ENCODE measurements at regions not wholly inside any gene's neighbourhood (a gene's known extent, or its start where the extent isn't known, plus 50 kb on each side); places are given as distances from the start of the nearest gene placed in this dataset.
"Not testable (repeated sequence)": the region's sequence is repeated elsewhere in the genome, so short reads cannot be mapped to it uniquely, and the experiment has no call there.

- H3K4me3 ChIP-seq (ENCODE audit: low read length) = no peak overlapping the region
- H3K27me3 ChIP-seq (ENCODE audit: insufficient read depth, low read length) = no peaks in the 10 kb centered on the region
- H3K9me3 ChIP-seq (ENCODE audit: low read depth, low read length) = no peaks in the 10 kb centered on the region
- no peaks in the 10 kb centered on the region for H3K4me1 ChIP-seq (ENCODE audit: insufficient read depth, low read length)
Observed at GRCh38 chr4:163694385-163694784, 199.9 kb downstream of the TMA16 start.

- Histone ChIP-seq H3K4me1 (ENCODE audit: insufficient read depth, low read length) (no peaks in the 10 kb centered on the region), H3K27me3 (ENCODE audit: insufficient read depth, low read length) (no peaks in the 10 kb centered on the region), H3K4me3 (ENCODE audit: low read length) (no peak overlapping the region), H3K9me3 (ENCODE audit: low read depth, low read length) (no peaks in the 10 kb centered on the region)
Observed at GRCh38 chr4:163697121-163697520, 202.6 kb downstream of the TMA16 start.

GRCh38 chr4:163700383-163700782 is 205.9 kb downstream of the TMA16 start:
- H3K27me3 ChIP-seq (ENCODE audit: insufficient read depth, low read length); H3K9me3 ChIP-seq (ENCODE audit: low read depth, low read length); H3K4me1 ChIP-seq (ENCODE audit: insufficient read depth, low read length); H3K4me3 ChIP-seq (ENCODE audit: low read length): not testable (repeated sequence)

- Histone ChIP-seq H3K4me1 (ENCODE audit: insufficient read depth, low read length) (no peaks in the 10 kb centered on the region), H3K9me3 (ENCODE audit: low read depth, low read length) (no peaks in the 10 kb centered on the region), H3K4me3 (ENCODE audit: low read length) (no peak overlapping the region), H3K27me3 (ENCODE audit: insufficient read depth, low read length) (peaks cover 3% of the 10 kb centered on the region)
Observed at GRCh38 chr4:163701916-163702315, 207.4 kb downstream of the TMA16 start.

GRCh38 chr4:163702736-163703135 is 208.2 kb downstream of the TMA16 start:
- no peak overlapping the region for H3K4me3 ChIP-seq (ENCODE audit: low read length)
- peaks cover 3% of the 10 kb centered on the region for H3K27me3 ChIP-seq (ENCODE audit: insufficient read depth, low read length)
- H3K4me1 ChIP-seq (ENCODE audit: insufficient read depth, low read length) = no peaks in the 10 kb centered on the region
- H3K9me3 ChIP-seq (ENCODE audit: low read depth, low read length) = no peaks in the 10 kb centered on the region

GRCh38 chr4:163703251-163703650 is 208.8 kb downstream of the TMA16 start:
- Histone ChIP-seq H3K4me3 (ENCODE audit: low read length) (no peak overlapping the region), H3K9me3 (ENCODE audit: low read depth, low read length) (no peaks in the 10 kb centered on the region), H3K4me1 (ENCODE audit: insufficient read depth, low read length) (no peaks in the 10 kb centered on the region)

GRCh38 chr4:163707873-163708272 is 213.4 kb downstream of the TMA16 start:
- Histone ChIP-seq H3K4me1 (ENCODE audit: insufficient read depth, low read length) (no peaks in the 10 kb centered on the region), H3K9me3 (ENCODE audit: low read depth, low read length) (no peaks in the 10 kb centered on the region), H3K4me3 (ENCODE audit: low read length) (no peak overlapping the region), H3K27me3 (ENCODE audit: insufficient read depth, low read length) (peaks cover 5% of the 10 kb centered on the region)

More at GRCh38 chr4:163703251-163703650, 208.8 kb downstream of the TMA16 start:
- H3K27me3 ChIP-seq (ENCODE audit: insufficient read depth, low read length) = peaks cover 5% of the 10 kb centered on the region

GRCh38 chr4:163709601-163710000 is 215.1 kb downstream of the TMA16 start:
- H3K4me1 ChIP-seq (ENCODE audit: insufficient read depth, low read length) = no peaks in the 10 kb centered on the region
- no peak overlapping the region for H3K4me3 ChIP-seq (ENCODE audit: low read length)
- no peaks in the 10 kb centered on the region for H3K9me3 ChIP-seq (ENCODE audit: low read depth, low read length)
- H3K27me3 ChIP-seq (ENCODE audit: insufficient read depth, low read length) = peaks cover 3% of the 10 kb centered on the region

GRCh38 chr4:163710158-163710557 is 215.7 kb downstream of the TMA16 start:
- Histone ChIP-seq H3K9me3 (ENCODE audit: low read depth, low read length) (no peaks in the 10 kb centered on the region), H3K27me3 (ENCODE audit: insufficient read depth, low read length) (peaks cover 3% of the 10 kb centered on the region), H3K4me3 (ENCODE audit: low read length) (no peak overlapping the region), H3K4me1 (ENCODE audit: insufficient read depth, low read length) (no peaks in the 10 kb centered on the region)

- not testable (repeated sequence) for H3K9me3 ChIP-seq (ENCODE audit: low read depth, low read length); H3K4me1 ChIP-seq (ENCODE audit: insufficient read depth, low read length); H3K27me3 ChIP-seq (ENCODE audit: insufficient read depth, low read length); H3K4me3 ChIP-seq (ENCODE audit: low read length)
Observed at GRCh38 chr4:163724495-163724894, 230.0 kb downstream of the TMA16 start.

- Histone ChIP-seq H3K4me3 (ENCODE audit: low read length) (no peak overlapping the region), H3K4me1 (ENCODE audit: insufficient read depth, low read length) (no peaks in the 10 kb centered on the region), H3K9me3 (ENCODE audit: low read depth, low read length) (peaks cover 5% of the 10 kb centered on the region), H3K27me3 (ENCODE audit: insufficient read depth, low read length) (peaks cover 7% of the 10 kb centered on the region)
Observed at GRCh38 chr4:163726641-163727040, 232.2 kb downstream of the TMA16 start.

GRCh38 chr4:163731071-163731470 is 236.6 kb downstream of the TMA16 start:
- no peak overlapping the region for H3K4me3 ChIP-seq (ENCODE audit: low read length)
- H3K4me1 ChIP-seq (ENCODE audit: insufficient read depth, low read length) = no peaks in the 10 kb centered on the region
- H3K9me3 ChIP-seq (ENCODE audit: low read depth, low read length) = peaks cover 5% of the 10 kb centered on the region
- peaks cover 7% of the 10 kb centered on the region for H3K27me3 ChIP-seq (ENCODE audit: insufficient read depth, low read length)

GRCh38 chr4:163732473-163732872 is 238.0 kb downstream of the TMA16 start:
- Histone ChIP-seq H3K27me3 (ENCODE audit: insufficient read depth, low read length) (peaks cover 7% of the 10 kb centered on the region), H3K4me3 (ENCODE audit: low read length) (no peak overlapping the region), H3K9me3 (ENCODE audit: low read depth, low read length) (peaks cover 5% of the 10 kb centered on the region), H3K4me1 (ENCODE audit: insufficient read depth, low read length) (no peaks in the 10 kb centered on the region)

- Histone ChIP-seq H3K4me1 (ENCODE audit: insufficient read depth, low read length) (no peaks in the 10 kb centered on the region), H3K9me3 (ENCODE audit: low read depth, low read length) (no peaks in the 10 kb centered on the region), H3K27me3 (ENCODE audit: insufficient read depth, low read length) (no peaks in the 10 kb centered on the region), H3K4me3 (ENCODE audit: low read length) (no peak overlapping the region)
Observed at GRCh38 chr4:163736876-163737275, 242.4 kb downstream of the TMA16 start.

GRCh38 chr4:163737846-163738245 is 243.4 kb downstream of the TMA16 start:
- H3K9me3 ChIP-seq (ENCODE audit: low read depth, low read length); H3K4me1 ChIP-seq (ENCODE audit: insufficient read depth, low read length); H3K27me3 ChIP-seq (ENCODE audit: insufficient read depth, low read length); H3K4me3 ChIP-seq (ENCODE audit: low read length): not testable (repeated sequence)

GRCh38 chr4:163738521-163738920 is 244.0 kb downstream of the TMA16 start:
- Histone ChIP-seq H3K4me3 (ENCODE audit: low read length) (no peak overlapping the region), H3K9me3 (ENCODE audit: low read depth, low read length) (no peaks in the 10 kb centered on the region), H3K4me1 (ENCODE audit: insufficient read depth, low read length) (no peaks in the 10 kb centered on the region), H3K27me3 (ENCODE audit: insufficient read depth, low read length) (no peaks in the 10 kb centered on the region)

GRCh38 chr4:163744861-163745260 is 250.4 kb downstream of the TMA16 start:
- H3K9me3 ChIP-seq (ENCODE audit: low read depth, low read length) = no peaks in the 10 kb centered on the region

More at GRCh38 chr4:163744861-163745260, 250.4 kb downstream of the TMA16 start:
- Histone ChIP-seq H3K27me3 (ENCODE audit: insufficient read depth, low read length) (no peaks in the 10 kb centered on the region), H3K4me1 (ENCODE audit: insufficient read depth, low read length) (no peaks in the 10 kb centered on the region), H3K4me3 (ENCODE audit: low read length) (no peak overlapping the region)
